ENCODE measurements at regions not wholly inside any gene's neighbourhood (a gene's known extent, or its start where the extent isn't known, plus 50 kb on each side); places are given as distances from the start of the nearest gene placed in this dataset.

- ChIA-PET CTCF (no interaction called here), POLR2A (no interaction called here)
- Histone ChIP-seq H3K27ac (ENCODE audit: low read depth, low read length) (no peak overlapping the region), H3K27me3 (ENCODE audit: control insufficient read depth, insufficient read depth, low read length) (no peaks in the 10 kb centered on the region), H3K4me3 (ENCODE audit: low read depth, low read length) (no peak overlapping the region), H3K9me3 (ENCODE audit: control insufficient read depth, insufficient read depth, low read length) (no peaks in the 10 kb centered on the region)
- no peak for DNase-seq (ENCODE audit: low read depth, low spot score)
- no peak for TF ChIP-seq CTCF (IDR thresholded peaks at IDR 0.05; ENCODE audit: low read depth, low read length)
Observed at GRCh38 chr17:6348891-6349290, 86.0 kb downstream of the AIPL1 start.

- TF ChIP-seq CTCF (IDR thresholded peaks at IDR 0.05; ENCODE audit: low read depth, low read length) = no peak
- no peak for DNase-seq (ENCODE audit: low read depth, low spot score)
- H3K9me3 ChIP-seq (ENCODE audit: control insufficient read depth, insufficient read depth, low read length) = no peaks in the 10 kb centered on the region
- no peak overlapping the region for H3K27ac ChIP-seq (ENCODE audit: low read depth, low read length)
- CTCF ChIA-PET = interaction anchor here (0.5 kb wide), 1 partner anchor 631 kb away, joined by 6 read pairs; no protein-coding TSS in a partner anchor
- H3K27me3 ChIP-seq (ENCODE audit: control insufficient read depth, insufficient read depth, low read length) = no peaks in the 10 kb centered on the region
- POLR2A ChIA-PET = no interaction called here
- no peak overlapping the region for H3K4me3 ChIP-seq (ENCODE audit: low read depth, low read length)
Observed at GRCh38 chr17:6347776-6348175, 87.1 kb downstream of the AIPL1 start.

DNA sequence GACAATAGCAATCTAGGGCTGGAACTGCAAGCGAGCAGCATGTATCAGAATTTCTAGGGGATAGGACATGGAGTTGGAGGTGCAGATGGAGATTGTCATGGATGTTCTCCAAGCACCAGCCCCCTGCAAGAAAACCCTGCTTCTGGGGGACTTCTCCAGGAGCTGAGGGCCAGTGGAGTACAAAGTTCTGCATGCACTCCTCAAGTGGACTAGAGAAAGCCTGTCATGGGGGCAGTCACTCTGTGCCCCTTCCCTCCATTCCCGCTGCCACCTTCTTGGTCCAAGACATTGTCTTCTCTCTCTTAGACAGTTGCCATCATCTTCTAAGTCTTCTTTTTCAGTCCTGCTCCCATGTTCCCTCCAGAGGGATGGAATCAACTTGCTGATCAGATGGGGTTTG lies 87.9 kb downstream of the AIPL1 start:
- TF ChIP-seq CTCF (IDR thresholded peaks at IDR 0.05; ENCODE audit: low read depth, low read length) = no peak
- Histone ChIP-seq H3K4me3 (ENCODE audit: low read depth, low read length) (no peak overlapping the region), H3K27ac (ENCODE audit: low read depth, low read length) (no peak overlapping the region), H3K9me3 (ENCODE audit: control insufficient read depth, insufficient read depth, low read length) (no peaks in the 10 kb centered on the region), H3K27me3 (ENCODE audit: control insufficient read depth, insufficient read depth, low read length) (no peaks in the 10 kb centered on the region)
- no peak for DNase-seq (ENCODE audit: low read depth, low spot score)
- ChIA-PET CTCF (no interaction called here), POLR2A (no interaction called here)

- POLR2A ChIA-PET = no interaction called here
- CTCF ChIA-PET = no interaction called here
Observed at GRCh38 chr17:6346156-6346786, 88.7 kb downstream of the AIPL1 start.

GRCh38 chr17:6343736-6344135 lies 91.2 kb downstream of the AIPL1 start:
- no peak for DNase-seq (ENCODE audit: low read depth, low spot score)
- POLR2A ChIA-PET = no interaction called here
- CTCF ChIA-PET = no interaction called here
- H3K27ac ChIP-seq (ENCODE audit: low read depth, low read length) = no peak overlapping the region
- TF ChIP-seq CTCF (IDR thresholded peaks at IDR 0.05; ENCODE audit: low read depth, low read length) = no peak
- H3K27me3 ChIP-seq (ENCODE audit: control insufficient read depth, insufficient read depth, low read length) = no peaks in the 10 kb centered on the region
- no peaks in the 10 kb centered on the region for H3K9me3 ChIP-seq (ENCODE audit: control insufficient read depth, insufficient read depth, low read length)
- no peak overlapping the region for H3K4me3 ChIP-seq (ENCODE audit: low read depth, low read length)

More at GRCh38 chr17:6346156-6346786, 88.7 kb downstream of the AIPL1 start:
- no peak for DNase-seq (ENCODE audit: low read depth, low spot score)
- H3K9me3 ChIP-seq (ENCODE audit: control insufficient read depth, insufficient read depth, low read length) = no peaks in the 10 kb centered on the region
- H3K27ac ChIP-seq (ENCODE audit: low read depth, low read length) = no peak overlapping the region
- no peak for TF ChIP-seq CTCF (IDR thresholded peaks at IDR 0.05; ENCODE audit: low read depth, low read length)
- no peak overlapping the region for H3K4me3 ChIP-seq (ENCODE audit: low read depth, low read length)
- no peaks in the 10 kb centered on the region for H3K27me3 ChIP-seq (ENCODE audit: control insufficient read depth, insufficient read depth, low read length)
